CD4-positive, alpha-beta T cell treated with Interferon alpha-2 for 1 hour (primary cell): ENCODE measurements at regions not wholly inside any gene's neighbourhood (a gene's known extent, or its start where the extent isn't known, plus 50 kb on each side); places are given as distances from the start of the nearest gene placed in this dataset.
"Not testable (repeated sequence)": the region's sequence is repeated elsewhere in the genome, so short reads cannot be mapped to it uniquely, and the experiment has no call there.

Source experiments
- DNase-seq, 2 donors: peaks; one replicate each; pipeline ENCODE4 v3.0.0-alpha.2; 2020 to 2022

- no peak for DNase-seq
These were observed 96.5 kb upstream of the PCSK1 start for GRCh38 chr5:96529559-96529958.

GRCh38 chr5:96530901-96531300, 97.9 kb upstream of the PCSK1 start:
- no peak for DNase-seq

- DNase-seq = no peak
These were observed 100.3 kb upstream of the PCSK1 start for GRCh38 chr5:96533371-96533770.

- DNase-seq = peak; percentile 6 to 76
These were observed 104.3 kb upstream of the PCSK1 start for GRCh38 chr5:96537386-96537785.

- peak in 1 of 2 donors; percentile 15 for DNase-seq
These were observed 105.8 kb upstream of the PCSK1 start for GRCh38 chr5:96538808-96539250.

- no peak for DNase-seq
These were observed 113.1 kb upstream of the PCSK1 start for GRCh38 chr5:96546120-96546519.

GRCh38 chr5:96547486-96547885, 114.4 kb upstream of the PCSK1 start:
- no peak for DNase-seq

- DNase-seq = no peak
These were observed 113.3 kb upstream of the CAST start for GRCh38 chr5:96548905-96549304.

- DNase-seq = not testable (repeated sequence)
These were observed 101.3 kb upstream of the CAST start for GRCh38 chr5:96560857-96561256.

- DNase-seq = no peak
These were observed 99.6 kb upstream of the CAST start for GRCh38 chr5:96562614-96563013.

GRCh38 chr5:96563816-96564215, 98.4 kb upstream of the CAST start:
- DNase-seq = no peak

GRCh38 chr5:96565582-96566265, 96.5 kb upstream of the CAST start:
- peak in 1 of 2 donors; percentile 8 for DNase-seq

GRCh38 chr5:96566833-96567587, 95.2 kb upstream of the CAST start:
- no peak for DNase-seq

GRCh38 chr5:96569332-96569731, 92.8 kb upstream of the CAST start:
- DNase-seq = no peak

- DNase-seq = no peak
These were observed 92.4 kb upstream of the CAST start for GRCh38 chr5:96569770-96570169.

GRCh38 chr5:96572864-96573512, 89.2 kb upstream of the CAST start:
- DNase-seq = no peak

- DNase-seq = no peak
These were observed 88.7 kb upstream of the CAST start for GRCh38 chr5:96573513-96573894.

- DNase-seq = no peak
These were observed 85.3 kb upstream of the CAST start for GRCh38 chr5:96576876-96577275.

- no peak for DNase-seq
These were observed 84.3 kb upstream of the CAST start for GRCh38 chr5:96577909-96578308.

GRCh38 chr5:96579711-96580110, 82.5 kb upstream of the CAST start:
- DNase-seq = no peak

GRCh38 chr5:96582343-96582742, 79.8 kb upstream of the CAST start:
- DNase-seq = no peak

- no peak for DNase-seq
These were observed 77.5 kb upstream of the CAST start for GRCh38 chr5:96584712-96585111.

- no peak for DNase-seq
These were observed 73.6 kb upstream of the CAST start for GRCh38 chr5:96588539-96588938.

- no peak for DNase-seq
These were observed 71.4 kb upstream of the CAST start for GRCh38 chr5:96590796-96591195.
